ENCODE measurements at regions not wholly inside any gene's neighbourhood (a gene's known extent, or its start where the extent isn't known, plus 50 kb on each side); places are given as distances from the start of the nearest gene placed in this dataset.
"Not testable (repeated sequence)": the region's sequence is repeated elsewhere in the genome, so short reads cannot be mapped to it uniquely, and the experiment has no call there.

DNA sequence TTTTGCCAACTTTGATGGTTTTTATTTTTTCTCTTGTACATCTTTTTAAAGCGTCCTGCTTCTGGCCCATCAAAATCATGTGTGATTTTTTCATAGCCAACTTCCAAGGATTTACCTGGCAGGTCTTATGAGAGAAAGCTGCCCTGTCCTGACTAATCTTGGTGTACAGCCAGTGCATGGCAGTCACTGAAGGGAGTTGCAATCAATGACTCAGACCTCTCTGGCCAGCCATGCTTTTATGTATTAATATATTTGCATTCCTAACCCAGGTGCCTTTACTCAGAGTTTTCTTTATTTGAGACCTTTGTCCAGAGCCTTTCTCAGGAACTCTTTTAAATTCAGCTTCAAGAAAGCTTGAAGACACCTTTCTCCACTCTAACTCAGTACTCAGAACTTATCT is 691.5 kb upstream of the HTR2C start:
- no peak for DNase-seq

DNA sequence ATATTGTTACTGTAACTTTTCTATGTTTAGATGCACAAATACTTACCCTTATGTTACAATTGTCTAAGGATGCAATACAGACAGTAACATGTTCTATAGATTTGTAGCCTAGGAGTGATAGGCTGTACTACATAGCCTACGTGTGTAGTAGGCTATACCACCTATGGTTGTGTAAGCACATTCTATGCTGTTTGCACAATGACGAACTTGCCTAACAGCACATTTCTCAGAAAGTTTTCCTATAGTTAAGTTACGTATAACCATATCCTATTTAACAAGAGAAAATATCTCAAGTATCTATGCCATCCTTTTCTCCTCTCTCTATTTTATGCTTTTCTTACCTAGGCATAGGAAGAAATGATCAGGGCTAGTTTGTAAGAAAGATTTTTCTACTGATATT is 710.8 kb upstream of the HTR2C start:
- DNase-seq, result no peak

DNA sequence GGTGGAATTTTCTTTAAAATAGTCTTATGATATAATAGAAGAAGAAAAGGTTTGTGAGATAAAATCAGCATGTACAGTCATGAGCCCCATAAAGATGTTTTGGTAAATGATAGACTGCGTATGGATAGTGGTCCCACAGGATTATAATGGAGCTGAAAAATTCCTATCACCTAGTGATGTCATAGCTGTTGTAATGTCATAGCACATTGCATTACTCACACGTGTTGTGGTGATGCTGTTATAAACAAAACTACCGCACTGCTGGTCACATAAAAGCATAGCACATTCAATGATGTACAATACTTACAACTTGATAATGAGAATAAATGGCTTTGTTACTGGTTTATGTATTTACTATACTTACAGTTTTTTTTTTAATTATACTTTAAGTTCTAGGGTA is 715.2 kb upstream of the HTR2C start:
- DNase-seq, result no peak

DNA sequence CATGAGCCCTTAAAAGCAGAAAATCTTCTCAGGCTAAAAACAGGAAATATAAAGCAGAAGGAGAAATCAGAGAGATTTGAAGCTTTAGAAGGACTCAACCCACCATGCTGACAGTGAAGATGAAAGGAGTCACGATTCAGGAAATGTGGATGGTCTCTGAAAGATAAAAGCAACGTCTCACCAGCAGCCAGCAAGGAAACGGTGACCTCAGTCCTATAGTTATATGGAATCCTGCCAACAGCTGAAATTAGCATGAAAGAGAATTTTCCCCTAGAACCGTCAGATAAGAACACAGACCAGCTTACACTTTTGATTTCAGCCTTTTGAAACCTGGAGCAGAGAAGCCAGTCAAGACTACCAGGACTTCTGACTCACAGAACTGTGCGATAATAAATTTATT is 715.7 kb upstream of the HTR2C start:
- no peak for DNase-seq

DNA sequence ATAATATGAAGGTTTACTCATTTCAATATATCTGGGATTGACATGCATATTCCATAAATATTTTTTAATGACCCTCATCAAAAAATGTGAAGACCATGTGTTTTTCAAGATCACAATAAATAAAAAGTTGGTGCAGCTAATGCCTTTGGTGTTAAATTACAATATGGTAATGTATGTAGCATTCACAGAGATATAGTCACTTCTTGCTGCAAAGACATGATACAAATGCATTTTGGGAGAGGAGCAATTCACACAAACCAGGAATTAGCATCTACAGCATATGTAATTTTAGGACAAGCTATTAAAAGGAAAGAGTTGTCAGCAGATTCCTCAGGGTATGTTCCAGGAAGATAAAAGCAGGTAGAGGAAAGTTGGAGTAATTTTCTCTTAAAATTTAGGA is 734.5 kb upstream of the HTR2C start:
- no peak for DNase-seq

DNA sequence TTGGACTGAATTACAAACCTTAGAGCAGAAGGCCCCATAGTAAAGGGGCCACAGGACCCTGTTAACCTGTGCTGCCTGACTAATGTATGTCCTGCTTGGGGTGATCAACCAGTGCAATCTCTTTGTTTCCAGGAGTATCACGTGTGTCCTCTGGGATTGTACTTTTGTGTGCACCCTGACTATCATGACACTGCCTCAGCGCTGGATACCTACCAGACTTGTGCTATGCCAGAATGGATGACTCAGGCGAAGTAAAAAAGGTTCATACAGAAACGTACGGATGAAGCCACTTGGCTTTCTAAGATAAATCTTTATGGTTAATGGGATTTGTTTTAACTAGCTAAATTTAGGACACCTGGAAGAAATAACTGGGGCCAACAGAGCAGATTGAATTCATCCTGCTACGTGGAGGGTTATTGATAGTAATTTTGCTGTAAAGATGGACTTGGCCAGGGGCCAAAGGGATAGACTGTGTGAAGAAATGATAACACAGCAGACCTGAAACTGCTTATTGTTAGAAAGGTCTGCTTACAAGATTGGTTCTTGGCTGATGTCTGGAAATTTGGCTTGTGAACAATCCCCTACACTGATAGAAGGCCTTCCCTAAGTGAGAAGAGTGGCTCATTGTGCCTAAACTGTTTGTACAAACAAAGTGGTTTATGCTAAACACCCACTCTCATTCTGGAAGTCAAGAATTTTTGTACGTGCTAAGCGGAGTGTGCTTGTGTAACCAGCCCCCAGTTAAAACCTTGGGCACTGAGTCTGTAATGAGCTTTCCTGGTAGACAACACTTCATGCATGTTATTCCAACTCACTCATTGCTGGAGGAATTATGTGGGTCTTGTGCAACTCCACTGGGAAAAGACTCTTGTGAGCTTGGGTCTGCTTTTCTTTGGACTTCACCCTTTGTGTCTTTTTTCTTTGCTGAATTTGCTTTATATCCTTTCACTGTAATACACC is 750.5 kb upstream of the HTR2C start:
- DNase-seq, result no peak

DNA sequence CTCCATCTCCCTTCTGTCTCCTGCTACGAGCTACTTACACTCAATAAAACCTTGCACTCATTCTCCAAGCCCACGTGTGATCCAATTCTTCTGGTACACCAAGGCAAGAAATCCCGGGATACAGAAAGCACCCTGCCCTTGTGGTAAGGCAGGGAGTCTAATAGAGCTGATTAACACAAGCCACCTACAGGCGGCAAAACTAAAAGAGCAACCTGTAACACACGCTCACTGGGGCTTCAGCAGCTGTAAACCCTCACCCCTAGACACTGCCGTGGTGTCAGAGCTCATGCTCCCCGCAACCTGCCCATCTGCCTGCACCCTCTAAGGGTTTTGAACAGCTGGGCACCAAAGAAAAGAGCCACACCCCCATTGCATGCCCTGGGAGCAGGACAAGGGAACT is 755.4 kb upstream of the HTR2C start:
- DNase-seq, result no peak

DNA sequence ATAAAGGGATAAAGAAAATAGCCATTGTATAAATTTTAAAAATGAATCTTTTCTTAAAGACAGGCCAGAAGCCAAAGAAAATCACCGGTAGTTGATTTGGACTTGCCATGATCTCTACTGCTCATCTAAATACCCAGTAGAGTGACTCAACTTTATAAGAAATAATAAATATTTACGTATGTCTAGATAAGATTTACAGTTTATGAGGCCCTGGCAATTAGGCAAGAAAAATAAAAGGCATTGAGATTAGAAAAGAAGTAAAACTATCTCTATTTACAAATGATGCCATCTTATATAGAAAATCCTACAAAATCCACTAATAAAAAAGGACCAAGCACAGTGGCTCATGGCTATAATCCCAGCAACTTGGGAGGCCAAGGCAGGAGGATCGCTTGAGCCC is 765.5 kb upstream of the HTR2C start:
- DNase-seq, result no peak

DNA sequence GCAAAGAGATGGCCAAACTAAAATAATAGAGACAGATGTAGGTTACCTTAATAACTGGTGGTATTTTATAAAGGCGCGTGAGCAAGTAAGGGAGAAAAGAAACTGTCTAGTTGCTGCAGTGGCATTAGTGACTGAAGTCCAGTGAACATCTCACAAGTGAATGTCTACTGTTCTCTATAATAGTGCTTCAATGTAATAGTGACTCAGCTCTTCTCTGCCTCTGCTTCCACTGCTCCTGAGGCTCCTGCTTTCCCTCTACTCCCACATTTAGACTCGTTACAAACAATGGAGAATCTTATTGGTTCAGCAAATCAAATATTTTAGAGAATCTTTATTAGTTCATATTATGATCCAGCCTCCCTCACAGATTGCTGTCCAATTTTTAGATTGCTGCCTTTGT is 779.1 kb upstream of the HTR2C start:
- DNase-seq, result no peak

DNA sequence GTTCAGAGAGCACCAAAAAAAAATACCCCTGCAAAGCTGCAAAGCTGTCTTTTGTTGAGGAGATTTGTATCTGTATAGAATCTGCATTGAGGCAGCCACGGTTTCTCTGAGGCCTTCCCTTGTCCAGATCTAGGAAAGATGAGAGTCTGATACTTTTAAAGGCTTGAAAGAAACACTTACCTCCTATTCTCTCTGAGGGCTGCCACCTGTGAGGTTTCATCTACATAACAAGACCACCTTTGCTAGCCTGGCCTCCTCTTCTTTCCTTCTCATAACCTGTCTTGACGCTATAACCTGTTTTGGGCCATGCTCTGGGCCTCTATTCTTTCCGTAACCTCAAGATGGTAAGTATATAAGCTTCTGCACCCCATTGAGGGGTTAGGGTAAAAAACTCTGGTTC is 779.6 kb upstream of the HTR2C start:
- DNase-seq, result no peak

DNA sequence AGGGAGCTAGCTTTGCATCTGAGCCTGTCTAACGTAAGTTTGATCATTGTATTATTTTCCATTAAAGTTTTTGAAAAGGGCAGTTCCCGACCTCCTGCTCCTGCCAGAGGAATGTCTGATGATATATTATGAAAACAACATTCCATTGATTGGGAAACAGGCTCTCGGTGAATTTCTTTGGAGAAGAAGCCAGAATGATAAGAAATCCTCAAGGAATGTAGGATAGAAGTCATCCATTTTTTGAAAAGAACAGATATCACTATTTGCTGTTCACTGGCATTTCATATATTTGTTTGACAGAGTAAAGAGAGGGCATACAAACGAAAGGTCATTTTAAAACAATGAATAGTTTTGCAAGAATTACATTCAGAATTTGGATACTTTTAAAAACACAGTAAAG is 781.0 kb upstream of the HTR2C start:
- DNase-seq, result no peak

DNA sequence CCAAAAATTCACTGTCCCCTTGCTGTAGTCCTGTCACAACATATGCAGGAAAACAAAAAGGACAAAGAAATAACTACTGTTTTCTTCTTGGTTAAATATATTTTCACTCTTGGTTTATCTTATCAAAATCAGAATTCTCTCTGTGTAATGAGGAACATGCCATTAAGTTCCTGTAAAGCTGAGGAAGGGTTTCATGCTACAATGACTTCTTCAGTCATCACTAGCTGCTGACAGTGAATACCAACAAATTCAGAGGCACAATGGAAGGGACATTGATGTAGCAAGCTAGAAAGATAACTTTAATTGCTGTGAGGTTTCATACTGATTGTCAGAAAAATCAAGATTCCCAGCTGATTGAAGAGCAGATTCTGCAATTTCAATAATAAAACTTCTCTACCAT is 782.9 kb upstream of the HTR2C start:
- no peak for DNase-seq

DNA sequence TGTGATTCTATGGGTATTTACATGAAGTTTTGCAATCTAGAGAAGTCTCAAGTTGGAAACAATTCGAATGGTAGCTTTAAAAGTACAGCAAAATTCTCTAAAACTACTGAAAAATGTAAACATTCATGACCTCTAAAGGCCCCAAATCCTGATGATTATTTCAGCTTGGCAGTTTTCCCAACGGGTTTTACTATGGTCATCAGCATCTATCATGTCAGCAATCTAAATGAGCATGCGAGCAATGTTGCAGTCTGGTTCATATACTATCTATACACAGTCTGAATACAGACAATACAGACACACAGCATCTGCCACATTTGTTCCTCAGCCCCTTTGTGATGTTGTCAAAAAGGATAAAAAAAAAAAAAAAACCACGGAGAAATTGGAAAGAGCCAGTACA is 790.3 kb upstream of the HTR2C start:
- no peak for DNase-seq

DNA sequence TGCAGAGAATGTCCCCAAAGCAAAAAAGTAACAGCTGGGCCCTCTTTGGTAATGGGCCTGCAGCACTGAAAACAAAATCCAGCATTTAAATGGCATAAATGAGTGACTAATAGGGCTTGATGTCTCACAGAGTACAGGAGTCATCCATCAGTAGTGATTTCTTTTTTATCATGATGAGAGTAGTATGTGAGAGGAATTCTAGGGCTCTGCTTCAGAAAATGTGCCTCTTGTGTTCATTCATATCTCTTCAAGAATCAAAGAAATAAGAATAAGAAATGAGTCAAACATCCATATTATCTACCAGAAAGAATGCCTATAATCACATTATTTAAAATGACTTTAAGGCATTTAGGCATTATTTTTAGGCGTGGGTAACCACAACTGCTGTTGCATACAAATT is 792.9 kb upstream of the HTR2C start:
- no peak for DNase-seq

DNA sequence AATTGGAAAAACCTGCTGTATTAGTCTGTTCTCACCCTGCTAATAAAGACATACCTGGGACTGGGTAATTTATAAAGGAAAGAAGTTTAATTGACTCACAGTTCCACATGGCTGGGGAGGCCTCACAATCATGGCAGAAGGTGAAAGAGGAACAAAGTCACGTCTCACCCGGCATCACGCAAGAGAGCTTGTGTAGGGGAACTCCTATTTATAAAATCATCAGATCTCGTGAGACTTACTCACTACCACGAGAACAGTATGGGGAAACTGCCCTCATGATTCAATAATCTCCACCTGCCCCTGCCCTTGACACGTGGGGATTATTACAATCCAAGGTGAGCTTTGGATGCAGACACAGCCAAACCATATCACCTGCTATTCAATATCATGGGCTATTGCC is 799.1 kb upstream of the HTR2C start:
- not testable (repeated sequence) for DNase-seq

DNA sequence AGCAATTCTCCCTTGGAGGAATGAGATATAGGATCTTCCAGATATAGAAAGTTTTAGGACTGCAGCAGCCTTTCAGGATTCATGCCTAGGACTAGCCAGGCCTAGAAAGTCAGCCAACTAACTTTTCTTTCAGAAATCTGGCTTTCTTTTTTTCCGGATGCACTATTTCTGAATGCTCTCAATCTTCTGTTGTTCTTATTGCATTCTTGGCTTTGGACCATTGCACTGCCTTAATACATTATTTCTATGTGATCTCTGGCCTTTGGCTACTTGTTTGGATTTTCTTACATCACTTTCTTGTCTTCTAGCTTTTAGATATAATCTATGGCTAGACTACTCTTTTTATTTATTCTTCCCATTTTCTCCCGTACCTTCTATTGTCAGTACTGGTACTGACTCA is 813.1 kb upstream of the HTR2C start:
- no peak for DNase-seq

DNA sequence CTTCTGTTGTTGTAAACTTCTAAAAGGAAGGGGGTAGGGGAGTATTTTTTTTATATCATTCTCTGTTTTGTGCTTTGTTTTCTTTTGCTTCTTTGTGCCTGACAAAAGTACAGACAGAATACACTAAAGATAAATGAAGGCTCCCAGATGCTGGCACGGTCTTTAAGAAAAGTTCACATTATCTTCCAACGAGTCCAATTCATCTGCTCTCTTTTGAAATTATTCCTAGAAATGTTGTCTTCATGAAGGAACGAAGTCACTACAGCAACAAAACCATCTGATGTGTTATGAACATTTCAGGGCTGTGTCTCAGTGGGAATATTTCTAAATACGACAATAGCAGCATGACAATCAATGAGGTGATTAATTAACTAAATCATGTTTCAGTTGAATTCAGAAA is 813.8 kb upstream of the HTR2C start:
- DNase-seq, result no peak

DNA sequence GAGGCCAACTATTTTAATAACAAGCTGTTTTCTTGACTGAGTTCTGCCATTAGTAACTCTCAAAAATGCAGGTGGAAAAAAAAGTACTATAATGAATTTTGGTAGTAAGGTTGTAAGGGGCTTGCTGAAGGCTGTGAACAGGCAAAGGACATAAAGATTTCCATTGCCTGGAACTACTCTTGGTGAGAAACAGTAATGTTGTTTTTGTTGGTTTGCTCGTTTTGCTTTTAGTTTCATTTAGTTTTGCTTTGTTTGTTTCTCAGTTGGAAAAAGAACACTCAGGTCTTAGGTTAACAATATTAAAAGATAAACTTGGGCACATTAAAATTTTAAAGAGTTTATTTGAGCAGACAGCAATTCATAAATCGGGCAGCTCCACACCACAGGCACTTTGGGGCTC is 824.5 kb upstream of the HTR2C start:
- DNase-seq, result no peak

DNA sequence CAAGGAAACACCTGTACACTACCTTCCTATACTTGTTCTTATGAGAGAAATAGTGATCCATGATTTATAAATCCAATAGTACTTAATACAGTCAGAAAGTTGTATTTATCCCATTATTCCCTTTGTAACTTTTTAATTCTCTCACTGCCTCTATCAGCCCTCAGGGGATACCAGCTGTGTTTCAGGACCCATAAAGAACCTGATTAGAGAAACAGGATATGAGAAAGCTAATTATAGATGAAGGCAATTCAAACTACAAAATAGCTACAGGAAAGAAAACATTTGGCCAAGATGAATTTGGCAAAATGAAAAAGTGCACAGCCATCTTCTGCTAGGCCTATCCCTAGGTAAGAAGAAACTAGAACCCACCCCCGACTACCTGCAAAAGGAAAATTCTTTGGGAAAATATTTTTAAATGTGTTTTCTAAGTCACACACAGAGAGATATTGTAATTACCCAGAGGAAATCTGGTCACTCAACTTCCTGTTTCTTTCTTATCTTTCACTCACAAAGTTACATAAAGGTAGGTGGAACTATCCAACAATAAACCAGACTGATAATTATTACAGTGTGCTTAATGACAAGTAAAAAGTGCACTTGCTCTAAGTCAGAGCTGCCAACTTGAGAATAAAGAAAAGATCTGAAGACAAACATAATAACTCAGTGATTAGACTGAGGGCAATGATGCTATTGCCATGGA is 836.5 kb upstream of the HTR2C start:
- DNase-seq, result no peak

DNA sequence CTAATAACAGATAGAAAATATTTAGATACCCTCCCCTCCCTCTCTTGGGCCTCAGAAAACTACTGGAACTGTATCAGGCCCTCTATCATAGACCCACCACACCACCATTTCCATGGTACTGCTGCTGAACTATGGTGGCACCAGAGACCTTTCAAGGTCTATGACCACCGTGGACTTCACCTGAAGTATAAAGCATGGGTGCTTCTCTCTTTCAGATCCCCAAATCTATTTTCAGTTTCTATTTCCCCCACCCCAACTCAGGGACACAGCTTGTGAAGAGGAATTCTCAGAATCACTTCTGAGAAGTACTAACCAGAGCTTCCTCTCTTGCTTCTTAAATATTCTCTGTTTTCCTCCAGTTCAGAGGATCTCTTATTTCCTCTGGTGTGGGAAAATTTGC is 840.8 kb upstream of the HTR2C start:
- no peak for DNase-seq

DNA sequence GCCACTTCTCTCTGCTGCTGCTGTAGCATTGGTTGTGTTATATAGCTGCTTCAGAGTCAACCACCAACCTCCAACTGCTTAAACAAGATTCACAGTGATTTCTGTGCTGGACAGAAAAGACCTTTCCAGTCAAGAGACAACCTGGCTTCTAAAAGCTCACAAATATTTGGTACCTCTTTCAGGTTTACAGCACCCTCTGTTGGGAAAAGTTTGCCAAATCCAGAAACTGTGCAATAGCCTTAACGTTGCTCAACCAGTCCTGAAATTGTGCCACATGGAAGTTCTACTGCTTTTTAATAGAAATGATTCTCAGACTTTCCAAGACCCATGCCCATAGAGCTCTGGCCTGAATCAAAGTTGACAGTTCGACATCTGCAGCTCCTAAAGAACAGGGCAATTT is 842.1 kb upstream of the HTR2C start:
- DNase-seq, result no peak

DNA sequence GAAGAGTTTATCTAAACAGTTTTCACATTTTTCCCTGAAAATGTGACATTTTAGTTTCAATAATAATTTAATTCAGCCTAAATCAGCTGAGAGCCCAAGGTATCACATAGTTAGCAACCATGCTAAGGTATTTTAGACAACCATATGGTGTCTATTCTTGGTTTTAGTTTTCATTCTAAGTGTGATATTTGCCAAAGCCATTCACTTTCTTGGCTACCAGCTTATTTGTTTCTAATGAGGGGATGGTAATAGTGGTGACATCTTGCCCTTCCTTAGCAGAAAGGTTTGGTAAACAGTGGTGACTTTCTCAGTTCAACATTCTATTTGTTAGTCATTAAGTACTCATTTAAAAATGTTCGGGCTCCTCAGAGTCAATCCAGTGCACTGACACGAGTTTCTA is 854.9 kb upstream of the HTR2C start:
- DNase-seq, result no peak

DNA sequence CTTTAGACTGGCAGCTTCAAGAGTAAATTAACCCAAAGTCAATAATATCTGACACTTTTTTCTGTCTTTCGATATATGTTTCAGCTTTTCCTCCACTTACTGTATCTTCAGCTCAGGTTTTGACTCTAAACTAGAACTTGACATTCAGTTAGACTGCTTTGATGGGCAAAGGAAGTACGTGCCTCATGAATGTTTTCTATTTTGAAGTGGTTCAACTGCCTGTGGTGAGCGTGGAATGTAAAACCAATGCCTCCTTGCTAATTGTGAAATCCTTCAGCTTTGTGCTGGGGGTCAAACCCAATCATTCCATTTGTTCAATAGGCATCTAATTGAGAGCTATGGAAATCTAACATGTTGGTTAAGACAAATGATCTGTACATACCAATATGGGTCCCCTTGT is 857.0 kb upstream of the HTR2C start:
- DNase-seq, result no peak

DNA sequence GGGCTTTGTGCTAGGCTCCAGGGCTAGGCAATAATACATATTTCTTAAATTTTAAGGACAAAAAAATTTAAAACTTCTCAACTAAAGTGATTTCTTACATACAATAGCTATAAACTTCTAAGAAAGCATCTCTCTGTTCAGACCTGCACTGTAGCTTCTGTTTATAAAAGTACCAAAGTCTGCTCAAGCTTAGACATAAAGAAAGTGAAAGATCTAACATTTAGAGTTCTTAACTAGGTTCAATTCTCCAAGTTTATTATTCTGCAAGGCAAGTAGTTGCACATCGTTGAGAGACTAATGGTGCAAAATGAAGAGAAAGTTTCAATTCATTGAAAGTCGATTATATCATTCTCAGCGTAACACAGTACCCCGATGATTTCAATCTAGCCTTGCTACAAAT is 857.4 kb upstream of the HTR2C start:
- DNase-seq, result no peak

DNA sequence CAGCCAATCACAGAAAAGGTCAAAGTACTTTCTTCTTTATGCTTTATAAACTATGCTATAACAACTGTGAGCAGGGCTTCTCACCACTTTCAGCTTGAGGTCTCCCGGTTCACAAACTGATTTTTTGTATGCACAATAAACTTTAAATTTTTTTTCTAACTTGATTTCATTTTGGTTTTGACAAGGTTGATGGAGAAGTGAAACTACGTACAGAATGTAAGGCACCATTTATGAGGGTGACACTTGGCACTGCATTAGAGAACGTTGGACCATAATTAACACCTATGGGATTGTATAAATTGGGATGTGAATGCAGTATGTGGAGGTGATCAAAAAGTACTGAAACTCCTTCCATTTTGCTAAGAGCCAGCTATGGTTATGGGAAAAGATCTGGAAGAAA is 857.9 kb upstream of the HTR2C start:
- DNase-seq, result no peak
